Duodenal mucosa (tissue), 2 donors: ENCODE measurements at regions not wholly inside any gene's neighbourhood (a gene's known extent, or its start where the extent isn't known, plus 50 kb on each side); places are given as distances from the start of the nearest gene placed in this dataset.

Experiments used
- H3K27ac ChIP-seq: one replicate; pipeline ENCODE4 v1.7.0; 2013; ENCODE audit warnings: low read depth, low read length
- H3K27me3 ChIP-seq, 2 donors: one replicate each; pipeline ENCODE4 v1.7.0; 2013; ENCODE audit warnings: low read length in 2 of 2, control low read depth in 1 of 2; ENCODE audit not compliant: insufficient read depth in 2 of 2, control insufficient read depth in 1 of 2
- H3K36me3 ChIP-seq, 2 donors: one replicate each; pipeline ENCODE4 v1.7.0; 2013; ENCODE audit warnings: low read length in 2 of 2, control low read depth in 1 of 2; ENCODE audit not compliant: insufficient read depth in 2 of 2, control insufficient read depth in 1 of 2
- H3K4me1 ChIP-seq, 2 donors: one replicate each; pipeline ENCODE4 v1.7.0; 2013; ENCODE audit warnings: low read length in 2 of 2, control low read depth in 1 of 2; ENCODE audit not compliant: insufficient read depth in 2 of 2, control insufficient read depth in 1 of 2
- H3K4me3 ChIP-seq, 2 donors: one replicate each; pipeline ENCODE4 v1.7.0; 2013; ENCODE audit warnings: low read length in 2 of 2, low read depth in 1 of 2
- H3K9ac ChIP-seq, 2 donors: one replicate each; pipeline ENCODE4 v1.7.0; 2013; ENCODE audit warnings: low read length in 2 of 2, low read depth in 1 of 2
- H3K9me3 ChIP-seq, 2 donors: one replicate each; pipeline ENCODE4 v1.7.0; 2013; ENCODE audit warnings: low read length in 2 of 2, control low read depth in 1 of 2; ENCODE audit not compliant: control insufficient read depth in 1 of 2

- Histone ChIP-seq H3K4me1 (no peaks in the 10 kb centered on the region), H3K9me3 (no peaks in the 10 kb centered on the region), H3K36me3 (no peaks in the 10 kb centered on the region), H3K9ac (no peak overlapping the region), H3K27me3 (no peaks in the 10 kb centered on the region), H3K27ac (no peak overlapping the region), H3K4me3 (no peak overlapping the region)
Measured at GRCh38 chr20:12399110-12399836, 481.6 kb downstream of the BTBD3 start.

- Histone ChIP-seq H3K9me3 (peaks cover 9 to 12% of the 10 kb centered on the region in 2 donors), H3K36me3 (no peaks in the 10 kb centered on the region), H3K9ac (no peak overlapping the region), H3K4me3 (no peak overlapping the region), H3K27ac (no peak overlapping the region), H3K27me3 (no peaks in the 10 kb centered on the region), H3K4me1 (no peaks in the 10 kb centered on the region)
Measured at GRCh38 chr20:12404941-12405340, 487.2 kb downstream of the BTBD3 start.

GRCh38 chr20:12406978-12407377 is 489.3 kb downstream of the BTBD3 start:
- Histone ChIP-seq H3K36me3 (no peaks in the 10 kb centered on the region), H3K27ac (no peak overlapping the region), H3K9me3 (peaks cover 11 to 12% of the 10 kb centered on the region in 2 donors), H3K9ac (no peak overlapping the region), H3K4me3 (no peak overlapping the region), H3K4me1 (no peaks in the 10 kb centered on the region), H3K27me3 (no peaks in the 10 kb centered on the region)

GRCh38 chr20:12409501-12409900 is 491.8 kb downstream of the BTBD3 start:
- Histone ChIP-seq H3K27me3 (no peaks in the 10 kb centered on the region), H3K4me3 (no peak overlapping the region), H3K9ac (no peak overlapping the region), H3K9me3 (peaks cover 11 to 12% of the 10 kb centered on the region in 2 donors), H3K27ac (no peak overlapping the region), H3K4me1 (no peaks in the 10 kb centered on the region), H3K36me3 (no peaks in the 10 kb centered on the region)

GRCh38 chr20:12410783-12411182 is 493.1 kb downstream of the BTBD3 start:
- Histone ChIP-seq H3K4me3 (no peak overlapping the region), H3K27me3 (no peaks in the 10 kb centered on the region), H3K9me3 (peaks cover 11 to 12% of the 10 kb centered on the region in 2 donors), H3K27ac (no peak overlapping the region), H3K9ac (no peak overlapping the region), H3K4me1 (no peaks in the 10 kb centered on the region), H3K36me3 (no peaks in the 10 kb centered on the region)

GRCh38 chr20:12411246-12411940 is 493.7 kb downstream of the BTBD3 start:
- Histone ChIP-seq H3K27me3 (no peaks in the 10 kb centered on the region), H3K36me3 (no peaks in the 10 kb centered on the region), H3K4me3 (no peak overlapping the region), H3K27ac (no peak overlapping the region), H3K9ac (no peak overlapping the region), H3K9me3 (peaks cover 11 to 12% of the 10 kb centered on the region in 2 donors), H3K4me1 (no peaks in the 10 kb centered on the region)

- Histone ChIP-seq H3K9me3 (peaks cover 5 to 7% of the 10 kb centered on the region in 2 donors), H3K36me3 (no peaks in the 10 kb centered on the region), H3K4me1 (no peaks in the 10 kb centered on the region), H3K27me3 (no peaks in the 10 kb centered on the region), H3K4me3 (no peak overlapping the region), H3K9ac (no peak overlapping the region), H3K27ac (no peak overlapping the region)
Measured at GRCh38 chr20:12413116-12413515, 495.4 kb downstream of the BTBD3 start.

GRCh38 chr20:12414446-12415274 is 497.0 kb downstream of the BTBD3 start:
- no peak overlapping the region for H3K4me3 ChIP-seq
- no peaks in the 10 kb centered on the region for H3K27me3 ChIP-seq
- H3K4me1 ChIP-seq, result no peaks in the 10 kb centered on the region
- no peak overlapping the region for H3K27ac ChIP-seq
- H3K36me3 ChIP-seq, result no peaks in the 10 kb centered on the region
- no peak overlapping the region for H3K9ac ChIP-seq
- H3K9me3 ChIP-seq, result peaks cover 0 to 2% of the 10 kb centered on the region in 2 donors

- H3K9ac ChIP-seq, result no peak overlapping the region
- H3K9me3 ChIP-seq, result no peaks in the 10 kb centered on the region
- no peak overlapping the region for H3K4me3 ChIP-seq
Measured at GRCh38 chr20:12416281-12416680, 498.6 kb downstream of the BTBD3 start.

GRCh38 chr20:12433724-12434123 is 516.0 kb downstream of the BTBD3 start:
- Histone ChIP-seq H3K9ac (no peak overlapping the region), H3K27ac (no peak overlapping the region), H3K27me3 (no peaks in the 10 kb centered on the region), H3K9me3 (no peaks in the 10 kb centered on the region), H3K36me3 (no peaks in the 10 kb centered on the region), H3K4me3 (no peak overlapping the region), H3K4me1 (no peaks in the 10 kb centered on the region)

More at GRCh38 chr20:12416281-12416680, 498.6 kb downstream of the BTBD3 start:
- Histone ChIP-seq H3K36me3 (no peaks in the 10 kb centered on the region), H3K4me1 (no peaks in the 10 kb centered on the region), H3K27ac (no peak overlapping the region), H3K27me3 (no peaks in the 10 kb centered on the region)
